ENCODE measurements at regions not wholly inside any gene's neighbourhood (a gene's known extent, or its start where the extent isn't known, plus 50 kb on each side); places are given as distances from the start of the nearest gene placed in this dataset.

DNA sequence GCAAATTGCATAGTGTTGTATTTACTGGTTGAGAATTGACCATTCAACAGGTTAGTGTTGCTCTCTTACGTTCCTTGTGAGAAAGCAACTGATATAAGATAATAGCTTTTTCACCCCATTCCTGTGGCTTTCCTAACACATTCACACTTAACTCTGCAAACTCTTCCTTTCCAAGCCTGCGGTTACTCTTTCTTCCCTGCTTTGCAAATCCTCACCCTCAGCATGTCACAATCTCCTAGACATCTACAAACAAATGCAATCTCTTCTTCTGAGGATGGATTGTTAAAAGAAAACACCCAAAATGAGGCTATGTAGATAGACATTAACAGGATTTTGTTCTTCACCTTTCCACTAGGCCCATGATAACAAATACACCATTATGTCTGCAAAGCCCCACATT lies 771.7 kb upstream of the PCDH7 start:
- H3K36me3 ChIP-seq = no peaks in the 10 kb centered on the region
- H3K4me3 ChIP-seq = no peak overlapping the region
- no peaks in the 10 kb centered on the region for H3K27me3 ChIP-seq
- no peak for DNase-seq (ENCODE audit: low spot score in 2 of 2)
- TF ChIP-seq EP300 (IDR thresholded peaks at IDR 0.05) (no peak), POLR2AphosphoS5 (IDR thresholded peaks at IDR 0.05) (no peak), POLR2A (IDR thresholded peaks at IDR 0.05) (no peak)
- TF ChIP-seq, protein P1, sequence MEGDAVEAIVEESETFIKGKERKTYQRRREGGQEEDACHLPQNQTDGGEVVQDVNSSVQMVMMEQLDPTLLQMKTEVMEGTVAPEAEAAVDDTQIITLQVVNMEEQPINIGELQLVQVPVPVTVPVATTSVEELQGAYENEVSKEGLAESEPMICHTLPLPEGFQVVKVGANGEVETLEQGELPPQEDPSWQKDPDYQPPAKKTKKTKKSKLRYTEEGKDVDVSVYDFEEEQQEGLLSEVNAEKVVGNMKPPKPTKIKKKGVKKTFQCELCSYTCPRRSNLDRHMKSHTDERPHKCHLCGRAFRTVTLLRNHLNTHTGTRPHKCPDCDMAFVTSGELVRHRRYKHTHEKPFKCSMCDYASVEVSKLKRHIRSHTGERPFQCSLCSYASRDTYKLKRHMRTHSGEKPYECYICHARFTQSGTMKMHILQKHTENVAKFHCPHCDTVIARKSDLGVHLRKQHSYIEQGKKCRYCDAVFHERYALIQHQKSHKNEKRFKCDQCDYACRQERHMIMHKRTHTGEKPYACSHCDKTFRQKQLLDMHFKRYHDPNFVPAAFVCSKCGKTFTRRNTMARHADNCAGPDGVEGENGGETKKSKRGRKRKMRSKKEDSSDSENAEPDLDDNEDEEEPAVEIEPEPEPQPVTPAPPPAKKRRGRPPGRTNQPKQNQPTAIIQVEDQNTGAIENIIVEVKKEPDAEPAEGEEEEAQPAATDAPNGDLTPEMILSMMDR (IDR thresholded peaks at IDR 0.05) = no peak
- WGBS = 91% methylated on average over 2 of the region's 2 CpGs
- H3K27ac ChIP-seq = no peak overlapping the region
- no peaks in the 10 kb centered on the region for H3K9me3 ChIP-seq
- H3K4me1 ChIP-seq = no peaks in the 10 kb centered on the region

- no peak for TF ChIP-seq POLR2A (IDR thresholded peaks at IDR 0.05)
- H3K4me1 ChIP-seq = no peaks in the 10 kb centered on the region
- H3K4me3 ChIP-seq = no peak overlapping the region
- no peak for DNase-seq (ENCODE audit: low spot score in 2 of 2)
- no peaks in the 10 kb centered on the region for H3K27me3 ChIP-seq
- no peaks in the 10 kb centered on the region for H3K9me3 ChIP-seq
- no peaks in the 10 kb centered on the region for H3K36me3 ChIP-seq
- no peak overlapping the region for H3K27ac ChIP-seq
Observed at GRCh38 chr4:29948858-29949257, 771.3 kb upstream of the PCDH7 start.

DNA sequence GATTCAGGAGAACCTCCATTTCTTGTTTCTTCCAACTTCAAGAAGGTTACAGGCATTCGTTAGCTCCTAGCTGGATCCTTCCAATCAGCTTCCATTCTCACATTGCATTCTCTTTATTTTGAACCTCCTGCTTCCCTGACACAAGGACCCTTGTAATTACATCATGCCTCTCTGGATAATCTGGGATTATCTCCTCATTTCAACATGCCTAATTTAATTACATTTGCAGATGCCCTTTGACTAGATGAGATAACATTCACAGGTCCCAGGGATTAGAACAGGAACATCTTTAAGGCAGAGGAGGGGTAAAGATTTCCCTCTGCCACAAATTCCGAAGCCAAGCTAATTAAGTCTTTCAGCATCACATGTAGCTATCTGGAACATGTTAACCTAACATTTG lies 753.8 kb upstream of the PCDH7 start:
- no peaks in the 10 kb centered on the region for H3K36me3 ChIP-seq
- TF ChIP-seq, protein P1 (IDR thresholded peaks at IDR 0.05) = no peak
- TF ChIP-seq EP300 (IDR thresholded peaks at IDR 0.05) (no peak), POLR2A (IDR thresholded peaks at IDR 0.05) (no peak), POLR2AphosphoS5 (IDR thresholded peaks at IDR 0.05) (no peak)
- no peak overlapping the region for H3K4me3 ChIP-seq
- no peaks in the 10 kb centered on the region for H3K27me3 ChIP-seq
- no peaks in the 10 kb centered on the region for H3K9me3 ChIP-seq
- WGBS = 68% methylated on average over 2 of the region's 2 CpGs
- no peak overlapping the region for H3K27ac ChIP-seq
- DNase-seq (ENCODE audit: low spot score in 2 of 2) = no peak
- H3K4me1 ChIP-seq = no peaks in the 10 kb centered on the region

DNA sequence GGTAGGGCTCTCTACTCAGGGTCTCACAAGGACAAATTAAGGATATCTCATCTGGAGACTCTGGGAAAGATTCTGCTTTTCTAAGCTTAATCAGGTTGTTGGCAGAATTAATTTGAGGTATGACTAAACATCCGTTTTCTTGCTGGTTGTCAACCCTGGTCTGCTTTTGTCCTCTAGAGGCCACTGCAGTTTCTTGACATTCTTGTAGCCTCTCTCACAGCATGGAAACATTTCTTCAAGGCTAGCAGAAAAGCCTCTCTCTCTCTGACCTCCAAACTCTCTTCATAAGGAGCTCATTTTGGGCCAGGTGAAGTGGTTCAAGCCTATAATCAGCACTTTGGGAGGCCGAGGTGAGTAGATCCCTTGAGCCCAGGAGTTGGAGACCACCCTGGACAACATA lies 749.5 kb upstream of the PCDH7 start:
- H3K4me3 ChIP-seq = no peak overlapping the region
- H3K27ac ChIP-seq = no peak overlapping the region
- H3K36me3 ChIP-seq = no peaks in the 10 kb centered on the region
- H3K9me3 ChIP-seq = no peaks in the 10 kb centered on the region
- TF ChIP-seq POLR2AphosphoS5 (IDR thresholded peaks at IDR 0.05) (no peak), EP300 (IDR thresholded peaks at IDR 0.05) (no peak), POLR2A (IDR thresholded peaks at IDR 0.05) (no peak)
- TF ChIP-seq, protein P1 (IDR thresholded peaks at IDR 0.05) = no peak
- WGBS = 58% methylated on average over 2 of the region's 2 CpGs
- no peaks in the 10 kb centered on the region for H3K27me3 ChIP-seq
- no peak for DNase-seq (ENCODE audit: low spot score in 2 of 2)
- H3K4me1 ChIP-seq = no peaks in the 10 kb centered on the region

GRCh38 chr4:29972121-29972520 lies 748.0 kb upstream of the PCDH7 start:
- no peak for DNase-seq (ENCODE audit: low spot score in 2 of 2)
- Histone ChIP-seq H3K9me3 (no peaks in the 10 kb centered on the region), H3K27me3 (no peaks in the 10 kb centered on the region), H3K27ac (no peak overlapping the region), H3K36me3 (no peaks in the 10 kb centered on the region), H3K4me3 (no peak overlapping the region), H3K4me1 (no peaks in the 10 kb centered on the region)
- no peak for TF ChIP-seq POLR2A (IDR thresholded peaks at IDR 0.05)
- no peak for TF ChIP-seq POLR2AphosphoS5 (IDR thresholded peaks at IDR 0.05)
- TF ChIP-seq, protein P1 (IDR thresholded peaks at IDR 0.05) = no peak
- no peak for TF ChIP-seq EP300 (IDR thresholded peaks at IDR 0.05)
- 67% methylated on average over 3 of the region's 3 CpGs for WGBS

GRCh38 chr4:29983890-29984289 lies 736.3 kb upstream of the PCDH7 start:
- Histone ChIP-seq H3K4me3 (no peak overlapping the region), H3K27me3 (no peaks in the 10 kb centered on the region), H3K27ac (no peak overlapping the region), H3K9me3 (no peaks in the 10 kb centered on the region), H3K36me3 (no peaks in the 10 kb centered on the region), H3K4me1 (no peaks in the 10 kb centered on the region)
- DNase-seq (ENCODE audit: low spot score in 2 of 2) = no peak
- 76% methylated on average over 3 of the region's 3 CpGs for WGBS
- no peak for TF ChIP-seq POLR2A (IDR thresholded peaks at IDR 0.05)
- TF ChIP-seq EP300 (IDR thresholded peaks at IDR 0.05) = no peak
- TF ChIP-seq, protein P1 (IDR thresholded peaks at IDR 0.05) = no peak
- no peak for TF ChIP-seq POLR2AphosphoS5 (IDR thresholded peaks at IDR 0.05)

Measured in suprapubic skin (tissue), 4 donors.